HEK293 (cell line): ENCODE measurements at regions not wholly inside any gene's neighbourhood (a gene's known extent, or its start where the extent isn't known, plus 50 kb on each side); places are given as distances from the start of the nearest gene placed in this dataset.
"Not testable (repeated sequence)": the region's sequence is repeated elsewhere in the genome, so short reads cannot be mapped to it uniquely, and the experiment has no call there.

ENCODE experiments used
- CTCF ChIA-PET: fragments of 350-600 bp; formaldehyde crosslinking; extraction: SDS; loops from one replicate; lab custom pipeline; 2021; ENCODE audit warnings: antibody characterized with exemption; lab: Yijun Ruan, JAX
- POLR2A ChIA-PET: fragments of 300-600 bp; formaldehyde crosslinking; extraction: SDS; loops from one replicate; lab custom pipeline; 2020; ENCODE audit warnings: antibody characterized with exemption, inconsistent platforms; lab: Yijun Ruan, JAX
- H3K27ac ChIP-seq: fragments of 200-500 bp; sonication (Bioruptor generic); 2 replicates; pipeline ENCODE4 v1.5.1; 2014; ENCODE audit warnings: low read depth, low read length, control low read depth, inconsistent platforms; ENCODE audit errors: extremely low read depth
- H3K36me3 ChIP-seq, 2 experiments: fragments of 200-500 bp in 1 of 2; sonication (Bioruptor generic) in 1 of 2; 1 replicate in 1 of 2; 2 replicates in 1 of 2; pipeline ENCODE4 v1.5.1; 2014 to 2017; ENCODE audit warnings: inconsistent platforms in 2 of 2, low read length in 2 of 2; ENCODE audit not compliant: control insufficient read depth in 2 of 2, insufficient read depth in 1 of 2
- H3K4me1 ChIP-seq: fragments of 200-500 bp; sonication (Bioruptor generic); 2 replicates; pipeline ENCODE4 v1.5.1; 2014; ENCODE audit warnings: mild to moderate bottlenecking, low read length, inconsistent platforms; ENCODE audit not compliant: control insufficient read depth, insufficient read depth
- H3K4me3 ChIP-seq: 2 replicates; pipeline ENCODE4 v1.5.1; 2011; ENCODE audit warnings: low read depth, mild to moderate bottlenecking, control low read depth, low read length, moderate library complexity
- H3K9me3 ChIP-seq: fragments of 200-500 bp; sonication (Bioruptor generic); 2 replicates; pipeline ENCODE4 v1.5.1; 2014; ENCODE audit warnings: low read depth, low read length, inconsistent platforms; ENCODE audit not compliant: control insufficient read depth, insufficient read depth
- BCL6B ChIP-seq: fragments of 450-650 bp; formaldehyde crosslinking; IDR thresholded peaks from 2 replicates; pipeline ENCODE4 v1.5.1; 2017; ENCODE audit warnings: missing biosample characterization, missing genetic modification characterization
- GLIS1 ChIP-seq: fragments of 450-650 bp; formaldehyde crosslinking; IDR thresholded peaks from 2 replicates; pipeline ENCODE4 v1.5.1; 2016; ENCODE audit warnings: missing biosample characterization, missing genetic modification characterization
- HOXA7 ChIP-seq: sonication (generic); formaldehyde crosslinking; IDR thresholded peaks from 2 replicates; pipeline ENCODE4 v1.8.1; 2022; ENCODE audit warnings: missing genetic modification reagents, borderline replicate concordance
- KLF16 ChIP-seq: fragments of 450-650 bp; formaldehyde crosslinking; IDR thresholded peaks from 2 replicates; pipeline ENCODE4 v1.5.1; 2017; ENCODE audit warnings: missing biosample characterization, missing genetic modification characterization
- SALL2 ChIP-seq: fragments of 450-650 bp; formaldehyde crosslinking; IDR thresholded peaks from 2 replicates; pipeline ENCODE4 v1.5.0; 2017; ENCODE audit warnings: missing biosample characterization, mild to moderate bottlenecking, missing genetic modification characterization, borderline replicate concordance
- SETDB1 ChIP-seq: IDR thresholded peaks from one replicate; pipeline ENCODE4 v1.6.1; 2017; ENCODE audit warnings: mild to moderate bottlenecking, low read length, moderate library complexity, mixed read lengths; ENCODE audit not compliant: insufficient read length
- SP3 ChIP-seq: fragments of 450-650 bp; formaldehyde crosslinking; IDR thresholded peaks from 2 replicates; pipeline ENCODE4 v1.5.1; 2016; ENCODE audit warnings: missing biosample characterization, missing genetic modification characterization
- ZBTB48 ChIP-seq: fragments of 450-650 bp; formaldehyde crosslinking; IDR thresholded peaks from 2 replicates; pipeline ENCODE4 v1.5.1; 2016; ENCODE audit warnings: missing biosample characterization, missing genetic modification characterization
- ZNF10 ChIP-seq: fragments of 450-650 bp; formaldehyde crosslinking; IDR thresholded peaks from 2 replicates; pipeline ENCODE4 v1.5.1; 2017; ENCODE audit warnings: missing biosample characterization, missing genetic modification characterization
- ZNF169 ChIP-seq: fragments of 450-650 bp; formaldehyde crosslinking; IDR thresholded peaks from 2 replicates; pipeline ENCODE4 v1.5.1; 2016; ENCODE audit warnings: missing biosample characterization, missing genetic modification characterization
- ZNF174 ChIP-seq: fragments of 450-650 bp; formaldehyde crosslinking; IDR thresholded peaks from 2 replicates; pipeline ENCODE4 v1.5.0; 2017; ENCODE audit warnings: missing biosample characterization, mild to moderate bottlenecking, missing genetic modification characterization
- ZNF184 ChIP-seq: fragments of 450-650 bp; IDR thresholded peaks from 2 replicates; pipeline ENCODE4 v1.5.1; 2018; ENCODE audit warnings: missing biosample characterization, mild to moderate bottlenecking, missing genetic modification characterization
- ZNF2 ChIP-seq: fragments of 450-650 bp; formaldehyde crosslinking; IDR thresholded peaks from 2 replicates; pipeline ENCODE4 v1.5.1; 2016; ENCODE audit warnings: missing biosample characterization, missing genetic modification characterization
- ZNF214 ChIP-seq: fragments of 450-650 bp; formaldehyde crosslinking; IDR thresholded peaks from 2 replicates; pipeline ENCODE4 v1.5.1; 2017; ENCODE audit warnings: missing biosample characterization, mild to moderate bottlenecking, missing genetic modification characterization, borderline replicate concordance
- ZNF341 ChIP-seq: fragments of 450-650 bp; formaldehyde crosslinking; IDR thresholded peaks from 2 replicates; pipeline ENCODE4; 2016; ENCODE audit warnings: low read depth, missing biosample characterization, missing genetic modification characterization
- ZNF433 ChIP-seq: fragments of 450-650 bp; formaldehyde crosslinking; IDR thresholded peaks from 2 replicates; pipeline ENCODE4 v1.5.1; 2016; ENCODE audit warnings: missing biosample characterization, missing genetic modification characterization, low read depth
- ZNF501 ChIP-seq: fragments of 450-650 bp; formaldehyde crosslinking; IDR thresholded peaks from 2 replicates; pipeline ENCODE4 v1.5.1; 2016; ENCODE audit warnings: missing biosample characterization, missing genetic modification characterization
- ZNF548 ChIP-seq: fragments of 450-650 bp; formaldehyde crosslinking; IDR thresholded peaks from 2 replicates; pipeline ENCODE4 v1.5.1; 2016; ENCODE audit warnings: missing biosample characterization, missing genetic modification characterization
- ZNF600 ChIP-seq: fragments of 450-650 bp; formaldehyde crosslinking; IDR thresholded peaks from 2 replicates; pipeline ENCODE4 v1.5.1; 2016; ENCODE audit warnings: missing biosample characterization, missing genetic modification characterization
- ZNF654 ChIP-seq: fragments of 450-650 bp; formaldehyde crosslinking; IDR thresholded peaks from 2 replicates; pipeline ENCODE4 v1.5.1; 2016; ENCODE audit warnings: low read depth, missing biosample characterization, missing genetic modification characterization
- ZNF660 ChIP-seq: fragments of 450-650 bp; IDR thresholded peaks from 2 replicates; pipeline ENCODE4 v1.5.1; 2018; ENCODE audit warnings: missing biosample characterization, mild to moderate bottlenecking, missing genetic modification characterization
- ZNF677 ChIP-seq: fragments of 450-650 bp; IDR thresholded peaks from 2 replicates; pipeline ENCODE4 v1.5.0; 2018; ENCODE audit warnings: missing biosample characterization, mild to moderate bottlenecking, missing genetic modification characterization, moderate library complexity
- ZSCAN23 ChIP-seq: fragments of 450-650 bp; formaldehyde crosslinking; IDR thresholded peaks from 2 replicates; pipeline ENCODE4 v1.5.1; 2016; ENCODE audit warnings: missing biosample characterization, missing genetic modification characterization
- TF ChIP-seq, protein P1 (sequence below): fragments of 450-650 bp; formaldehyde crosslinking; IDR thresholded peaks from 2 replicates; pipeline ENCODE4 v1.5.1; 2016; ENCODE audit warnings: missing biosample characterization, missing genetic modification characterization
- TF ChIP-seq, protein P2 (sequence below): fragments of 450-650 bp; formaldehyde crosslinking; IDR thresholded peaks from 2 replicates; pipeline ENCODE4 v1.5.1; 2016; ENCODE audit warnings: missing biosample characterization, missing genetic modification characterization

DNA sequence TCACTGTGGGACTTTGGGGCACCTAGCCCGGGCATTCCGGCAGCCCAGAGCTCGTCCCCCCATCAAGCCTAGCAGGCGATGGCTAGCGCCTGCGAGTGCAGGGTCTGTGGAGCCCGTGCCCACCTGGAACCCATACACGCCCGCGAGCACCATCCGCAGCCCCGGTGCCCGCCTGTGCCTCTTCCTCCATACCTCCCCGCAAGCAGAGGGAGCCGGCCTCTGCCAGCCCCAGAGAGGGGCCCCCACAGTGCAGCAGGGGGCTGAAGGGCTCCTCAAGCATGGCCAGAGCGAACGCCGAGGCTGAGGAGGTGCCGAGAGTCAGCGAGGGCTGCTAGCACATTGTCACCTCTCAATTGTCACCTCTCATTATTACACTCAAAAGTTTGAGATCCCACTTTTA, 167.8 kb upstream of the EPHA6 start:
- H3K4me3 ChIP-seq = no peak overlapping the region
- H3K9me3 ChIP-seq = no peaks in the 10 kb centered on the region
- H3K36me3 ChIP-seq = no peaks in the 10 kb centered on the region
- POLR2A ChIA-PET = no interaction called here
- TF ChIP-seq, protein P1, sequence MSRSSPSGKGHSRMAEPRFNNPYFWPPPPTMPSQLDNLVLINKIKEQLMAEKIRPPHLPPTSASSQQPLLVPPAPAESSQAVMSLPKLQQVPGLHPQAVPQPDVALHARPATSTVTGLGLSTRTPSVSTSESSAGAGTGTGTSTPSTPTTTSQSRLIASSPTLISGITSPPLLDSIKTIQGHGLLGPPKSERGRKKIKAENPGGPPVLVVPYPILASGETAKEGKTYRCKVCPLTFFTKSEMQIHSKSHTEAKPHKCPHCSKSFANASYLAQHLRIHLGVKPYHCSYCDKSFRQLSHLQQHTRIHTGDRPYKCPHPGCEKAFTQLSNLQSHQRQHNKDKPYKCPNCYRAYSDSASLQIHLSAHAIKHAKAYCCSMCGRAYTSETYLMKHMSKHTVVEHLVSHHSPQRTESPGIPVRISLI = no peak
- TF ChIP-seq ZNF501 (tag by site-specific recombination) (no peak), ZNF10 (tag by site-specific recombination) (no peak), ZNF660 (no peak), SETDB1 (no peak), BCL6B (tag by site-specific recombination) (no peak), ZSCAN23 (tag by site-specific recombination) (no peak), SALL2 (tag by site-specific recombination) (no peak), ZNF341 (tag by site-specific recombination) (no peak), ZNF174 (no peak)
- TF ChIP-seq, all 188 proteins: peak for 0
- Histone ChIP-seq H3K4me1 (no peaks in the 10 kb centered on the region), H3K27ac (no peak overlapping the region)
- CTCF ChIA-PET = no interaction called here

GRCh38 chr3:96657710-96658109, 156.7 kb upstream of the EPHA6 start:
- CTCF ChIA-PET = no interaction called here
- H3K27ac ChIP-seq = no peak overlapping the region
- POLR2A ChIA-PET = no interaction called here
- H3K4me3 ChIP-seq = no peak overlapping the region
- no peaks in the 10 kb centered on the region for H3K36me3 ChIP-seq
- no peaks in the 10 kb centered on the region for H3K4me1 ChIP-seq
- no peaks in the 10 kb centered on the region for H3K9me3 ChIP-seq
- no peak for TF ChIP-seq KLF16 (tag by site-specific recombination)
- 0 out of 2 replicates have a peak, but pooled peaks have one; percentile 17 for TF ChIP-seq SP3 (tag by site-specific recombination)
- TF ChIP-seq, all 188 proteins: peak for 1

DNA sequence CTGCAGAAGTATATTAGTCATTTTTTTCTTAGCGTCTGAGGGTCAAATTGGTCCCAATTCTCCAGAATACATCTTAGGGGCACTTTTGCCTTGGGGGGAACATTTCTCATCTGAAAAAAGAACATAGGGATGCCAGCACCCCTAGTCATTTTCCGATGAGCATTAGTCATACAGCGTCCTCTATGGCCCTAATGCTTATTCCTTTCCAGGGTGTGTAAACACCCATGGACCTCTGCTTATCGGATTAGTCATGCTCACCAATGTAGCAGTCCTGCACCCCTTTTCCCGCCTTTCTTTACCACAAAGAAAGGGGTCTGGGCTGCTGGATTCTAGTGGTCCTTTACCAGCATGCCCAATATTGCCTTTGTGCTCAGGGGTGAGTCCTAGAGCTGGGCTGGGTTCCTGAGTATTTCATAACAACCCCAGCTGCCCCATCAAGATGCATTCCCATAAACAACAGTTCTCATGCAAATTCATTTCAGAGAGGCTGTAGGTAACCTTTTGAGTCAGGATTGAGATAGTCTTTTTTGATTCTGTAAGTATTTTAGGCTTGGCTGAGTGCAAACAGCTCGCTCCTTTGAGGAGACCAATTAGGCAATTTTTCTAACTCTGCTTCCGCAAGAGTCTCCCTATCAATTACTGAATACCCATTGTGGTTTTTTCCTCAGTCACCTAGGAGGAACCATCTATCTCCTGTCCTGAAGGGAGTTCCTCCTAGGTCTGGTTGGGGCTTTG, 142.4 kb upstream of the EPHA6 start:
- H3K9me3 ChIP-seq, POLR2A ChIA-PET, H3K36me3 ChIP-seq, H3K27ac ChIP-seq, CTCF ChIA-PET, H3K4me3 ChIP-seq, H3K4me1 ChIP-seq: not testable (repeated sequence)

DNA sequence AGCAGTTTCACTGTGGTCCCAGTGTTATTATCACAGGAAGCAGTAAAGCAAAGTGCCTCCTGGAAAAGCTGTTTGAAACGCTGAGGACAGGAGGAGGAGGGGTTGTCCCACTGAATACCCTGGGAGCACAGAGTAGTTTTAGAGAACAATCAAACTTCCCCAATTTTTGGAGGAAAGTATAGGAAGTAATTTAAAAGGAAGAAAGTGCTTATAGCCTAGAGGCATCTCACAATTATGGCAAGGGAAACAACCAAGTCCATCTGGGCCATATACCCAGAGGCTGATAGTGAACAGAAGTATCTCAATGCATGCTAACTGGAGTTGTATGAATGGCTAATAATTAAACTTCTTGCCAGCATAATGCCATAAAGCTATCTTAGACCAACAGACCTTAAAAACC, 137.2 kb upstream of the EPHA6 start:
- POLR2A ChIA-PET = no interaction called here
- CTCF ChIA-PET = interaction anchor here (0.8 kb wide), 1 partner anchor 9 kb away, joined by 4 read pairs; no protein-coding TSS in a partner anchor
- no peaks in the 10 kb centered on the region for H3K4me1 ChIP-seq
- H3K27ac ChIP-seq = no peak overlapping the region
- H3K4me3 ChIP-seq = no peak overlapping the region
- no peaks in the 10 kb centered on the region for H3K9me3 ChIP-seq
- no peaks in the 10 kb centered on the region for H3K36me3 ChIP-seq
- no peak for TF ChIP-seq ZNF214 (tag by site-specific recombination)
- no peak for TF ChIP-seq ZBTB48 (tag by site-specific recombination)
- no peak for TF ChIP-seq ZNF677
- TF ChIP-seq ZNF433 (tag by site-specific recombination) = no peak
- TF ChIP-seq, protein P2, sequence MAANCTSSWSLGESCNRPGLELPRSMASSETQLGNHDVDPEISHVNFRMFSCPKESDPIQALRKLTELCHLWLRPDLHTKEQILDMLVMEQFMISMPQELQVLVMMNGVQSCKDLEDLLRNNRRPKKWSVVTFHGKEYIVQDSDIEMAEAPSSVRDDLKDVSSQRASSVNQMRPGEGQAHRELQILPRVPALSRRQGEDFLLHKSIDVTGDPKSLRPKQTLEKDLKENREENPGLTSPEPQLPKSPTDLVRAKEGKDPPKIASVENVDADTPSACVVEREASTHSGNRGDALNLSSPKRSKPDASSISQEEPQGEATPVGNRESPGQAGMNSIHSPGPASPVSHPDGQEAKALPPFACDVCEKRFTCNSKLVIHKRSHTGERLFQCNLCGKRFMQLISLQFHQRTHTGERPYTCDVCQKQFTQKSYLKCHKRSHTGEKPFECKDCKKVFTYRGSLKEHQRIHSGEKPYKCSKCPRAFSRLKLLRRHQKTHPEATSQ (tag by site-specific recombination) = no peak
- TF ChIP-seq ZNF548 (tag by site-specific recombination) = no peak
- no peak for TF ChIP-seq ZNF174
- TF ChIP-seq ZNF2 (tag by site-specific recombination) = no peak
- no peak for TF ChIP-seq GLIS1 (tag by site-specific recombination)
- TF ChIP-seq ZNF600 (tag by site-specific recombination) = no peak
- TF ChIP-seq ZNF654 (tag by site-specific recombination) = no peak
- no peak for TF ChIP-seq HOXA7 (CRISPR knock-in tag)
- no peak for TF ChIP-seq ZNF184 (tag by site-specific recombination)
- TF ChIP-seq ZNF169 (tag by site-specific recombination) = no peak
